Neutrophil (primary cell): ENCODE measurements at regions not wholly inside any gene's neighbourhood (a gene's known extent, or its start where the extent isn't known, plus 50 kb on each side); places are given as distances from the start of the nearest gene placed in this dataset.
"Not testable (repeated sequence)": the region's sequence is repeated elsewhere in the genome, so short reads cannot be mapped to it uniquely, and the experiment has no call there.

ENCODE experiments used
- H3K27ac ChIP-seq: fragments of 200-600 bp; sonication (generic); 2 replicates; pipeline ENCODE4 v1.5.1; 2016; ENCODE audit warnings: mild to moderate bottlenecking, moderate library complexity
- H3K27me3 ChIP-seq: fragments of 200-600 bp; sonication (generic); 2 replicates; pipeline ENCODE4 v1.6.0; 2016; ENCODE audit warnings: mild to moderate bottlenecking
- H3K36me3 ChIP-seq: fragments of 200-600 bp; sonication (generic); 2 replicates; pipeline ENCODE4 v1.5.1; 2017
- H3K4me1 ChIP-seq, 2 experiments: fragments of 200-600 bp in 1 of 2; sonication (generic) in 1 of 2; 1 replicate in 1 of 2; 2 replicates in 1 of 2; pipeline versions ENCODE4 v1.5.1 to v1.6.1; 2013 to 2016; ENCODE audit warnings: low read depth in 1 of 2, low read length in 1 of 2, mild to moderate bottlenecking in 1 of 2, moderate library complexity in 1 of 2; ENCODE audit not compliant: control insufficient read depth in 1 of 2, insufficient read depth in 1 of 2
- H3K4me3 ChIP-seq, 2 experiments: fragments of 200-600 bp in 1 of 2; sonication (generic) in 1 of 2; 1 replicate in 1 of 2; 2 replicates in 1 of 2; pipeline ENCODE4 v1.5.1; 2013 to 2016; ENCODE audit warnings: low read depth in 1 of 2, low read length in 1 of 2, mild to moderate bottlenecking in 1 of 2, moderate library complexity in 1 of 2
- H3K9me3 ChIP-seq: fragments of 200-600 bp; sonication (generic); 2 replicates; pipeline ENCODE4 v1.5.1; 2016
- CTCF ChIP-seq: fragments of 200-600 bp; sonication (generic); IDR thresholded peaks from 2 replicates; pipeline ENCODE4 v1.5.1; 2016; ENCODE audit warnings: antibody characterized with exemption

- Histone ChIP-seq H3K4me1 (peaks cover 3 to 6% of the 10 kb centered on the region in 2 experiments), H3K27ac (no peak overlapping the region)
- TF ChIP-seq CTCF, result no peak
These were observed 175.5 kb downstream of the OR2B2 start for GRCh38 chr6:27736686-27737085.

GRCh38 chr6:27728442-27728841, 183.8 kb downstream of the OR2B2 start:
- Histone ChIP-seq H3K36me3 (no peaks in the 10 kb centered on the region), H3K9me3 (no peaks in the 10 kb centered on the region), H3K4me3 (no peak overlapping the region), H3K27ac (no peak overlapping the region), H3K27me3 (peaks cover 52% of the 10 kb centered on the region), H3K4me1 (no peaks in the 10 kb centered on the region)
- no peak for TF ChIP-seq CTCF

More at GRCh38 chr6:27736686-27737085, 175.5 kb downstream of the OR2B2 start:
- Histone ChIP-seq H3K4me3 (no peak overlapping the region), H3K27me3 (peaks cover 22% of the 10 kb centered on the region), H3K36me3 (no peaks in the 10 kb centered on the region), H3K9me3 (no peaks in the 10 kb centered on the region)

- H3K36me3 ChIP-seq, result no peaks in the 10 kb centered on the region
- peaks cover 53% of the 10 kb centered on the region for H3K27me3 ChIP-seq
- H3K4me1 ChIP-seq, result no peaks in the 10 kb centered on the region
- TF ChIP-seq CTCF, result no peak
- no peaks in the 10 kb centered on the region for H3K9me3 ChIP-seq
- no peak overlapping the region for H3K4me3 ChIP-seq
- H3K27ac ChIP-seq, result no peak overlapping the region
These were observed 185.6 kb downstream of the OR2B2 start for GRCh38 chr6:27726619-27727023.

- no peaks in the 10 kb centered on the region for H3K36me3 ChIP-seq
- H3K27me3 ChIP-seq, result peaks cover 49% of the 10 kb centered on the region
- no peaks in the 10 kb centered on the region for H3K4me1 ChIP-seq
- H3K4me3 ChIP-seq, result no peak overlapping the region
- TF ChIP-seq CTCF, result no peak
- no peaks in the 10 kb centered on the region for H3K9me3 ChIP-seq
- no peak overlapping the region for H3K27ac ChIP-seq
These were observed 191.3 kb downstream of the OR2B2 start for GRCh38 chr6:27720607-27721580.

GRCh38 chr6:27719039-27719438, 193.2 kb downstream of the OR2B2 start:
- peaks cover 43% of the 10 kb centered on the region for H3K27me3 ChIP-seq
- not testable (repeated sequence) for H3K27ac ChIP-seq, H3K36me3 ChIP-seq, H3K9me3 ChIP-seq, H3K4me1 ChIP-seq, H3K4me3 ChIP-seq

GRCh38 chr6:27706431-27706830, 205.8 kb downstream of the OR2B2 start:
- Histone ChIP-seq H3K4me3 (no peak overlapping the region), H3K27ac (no peak overlapping the region), H3K27me3 (no peaks in the 10 kb centered on the region), H3K36me3 (no peaks in the 10 kb centered on the region), H3K9me3 (no peaks in the 10 kb centered on the region), H3K4me1 (no peaks in the 10 kb centered on the region)
- no peak for TF ChIP-seq CTCF
